GM04503 (cell line): ENCODE measurements at regions not wholly inside any gene's neighbourhood (a gene's known extent, or its start where the extent isn't known, plus 50 kb on each side); places are given as distances from the start of the nearest gene placed in this dataset.
"Not testable (repeated sequence)": the region's sequence is repeated elsewhere in the genome, so short reads cannot be mapped to it uniquely, and the experiment has no call there.

ENCODE experiments used
- DNase-seq: peaks from one replicate; pipeline ENCODE4 v3.0.0-alpha.2; 2012; ENCODE audit warnings: low read depth

DNA sequence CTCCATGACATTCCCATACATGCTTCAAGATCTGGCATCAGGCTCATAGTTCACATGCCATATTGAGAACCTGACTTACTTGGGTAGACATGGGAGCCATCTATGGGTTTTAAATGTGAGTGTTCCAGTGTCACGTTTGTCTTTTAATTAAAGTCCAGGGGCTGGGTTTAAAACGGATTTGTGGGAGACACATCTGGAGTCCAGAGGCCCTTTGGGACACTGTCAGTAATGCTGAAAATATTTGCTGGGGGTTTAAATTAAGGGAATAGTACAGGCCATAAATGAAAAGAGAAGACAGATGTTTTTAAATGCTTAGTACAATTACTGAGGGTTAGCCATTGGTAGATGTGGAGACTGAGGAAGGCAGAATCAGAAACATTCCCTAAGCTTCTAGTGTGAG lies 478.0 kb downstream of the PID1 start:
- DNase-seq = no peak

DNA sequence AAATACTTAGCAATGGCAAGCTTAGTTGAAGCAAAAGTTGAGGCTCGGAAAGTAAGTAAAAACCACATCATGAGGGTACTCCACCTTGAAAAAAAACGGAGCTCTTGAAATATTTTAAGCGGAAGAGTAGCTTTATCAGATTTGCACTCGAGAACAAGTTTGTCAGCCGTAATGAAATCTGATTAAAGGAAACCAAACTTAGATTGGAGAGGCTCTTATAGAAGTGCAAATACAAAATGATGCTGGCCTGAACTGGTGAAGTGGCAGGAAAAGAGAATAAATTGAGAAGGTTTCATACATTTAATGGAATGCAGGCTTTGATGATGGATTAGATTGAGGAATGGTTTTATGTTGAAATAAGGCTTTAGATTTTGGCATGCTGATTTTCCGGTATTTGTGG lies 484.2 kb downstream of the PID1 start:
- no peak for DNase-seq

DNA sequence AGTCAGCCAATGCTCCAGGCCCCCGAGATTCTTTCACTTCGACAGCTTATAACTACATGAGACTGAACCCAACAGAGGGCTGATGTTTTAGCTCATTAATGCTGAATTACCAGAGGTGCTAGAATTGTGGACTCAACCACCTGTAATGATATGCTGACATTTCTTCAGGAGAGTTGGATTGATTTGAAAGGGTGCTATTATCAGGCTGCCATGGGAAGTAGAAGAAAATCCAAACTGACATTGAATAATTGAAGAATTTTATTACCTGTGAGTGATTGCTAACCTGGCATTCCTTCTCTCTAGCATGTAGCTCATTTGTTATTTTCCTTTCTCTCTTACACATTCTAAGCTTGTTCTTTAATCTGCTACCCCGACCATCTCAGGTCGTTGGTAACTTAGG lies 488.8 kb downstream of the PID1 start:
- DNase-seq = no peak

DNA sequence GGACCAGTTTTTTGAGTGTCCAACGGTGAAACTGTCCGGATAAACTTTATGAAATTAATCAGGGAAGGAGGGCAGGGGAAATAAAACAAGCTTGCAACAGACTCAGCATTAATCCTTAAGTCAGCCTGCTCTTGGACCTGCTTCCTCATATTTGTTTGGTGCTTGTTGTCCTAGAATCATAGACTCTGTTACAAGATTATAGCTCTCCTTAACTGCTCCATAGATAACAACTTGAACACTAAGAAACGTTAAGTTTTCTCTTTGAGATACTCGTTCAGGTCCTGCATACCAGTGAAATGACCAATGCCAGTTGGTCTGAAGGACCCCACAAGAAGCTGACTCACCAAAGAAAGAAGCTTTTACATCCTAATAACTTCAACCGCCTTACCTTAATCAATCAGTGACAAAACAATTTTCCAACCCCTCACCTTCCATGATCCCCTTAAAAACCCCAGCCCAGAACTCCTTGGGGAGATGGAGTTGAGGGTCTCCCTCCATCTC lies 493.2 kb downstream of the PID1 start:
- DNase-seq = no peak

DNA sequence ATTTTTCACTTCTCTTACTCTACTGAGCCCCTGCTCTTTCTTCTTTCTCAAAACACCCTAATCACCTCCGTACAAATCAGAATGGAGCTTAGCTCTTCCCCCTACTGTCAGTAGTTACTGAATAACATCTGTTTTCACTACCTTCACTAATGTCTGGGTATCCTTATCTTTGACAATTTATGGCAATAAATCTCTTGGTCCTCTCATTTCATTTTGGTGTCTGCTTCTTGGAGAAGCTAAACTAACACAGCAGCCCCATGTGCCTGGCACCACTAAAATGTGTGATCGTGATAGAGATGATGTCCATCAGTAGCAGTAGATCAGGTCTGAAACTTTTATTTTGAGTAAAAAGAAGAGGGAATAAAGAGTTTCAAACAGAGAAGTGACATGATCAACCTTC lies 496.5 kb downstream of the PID1 start:
- no peak for DNase-seq

DNA sequence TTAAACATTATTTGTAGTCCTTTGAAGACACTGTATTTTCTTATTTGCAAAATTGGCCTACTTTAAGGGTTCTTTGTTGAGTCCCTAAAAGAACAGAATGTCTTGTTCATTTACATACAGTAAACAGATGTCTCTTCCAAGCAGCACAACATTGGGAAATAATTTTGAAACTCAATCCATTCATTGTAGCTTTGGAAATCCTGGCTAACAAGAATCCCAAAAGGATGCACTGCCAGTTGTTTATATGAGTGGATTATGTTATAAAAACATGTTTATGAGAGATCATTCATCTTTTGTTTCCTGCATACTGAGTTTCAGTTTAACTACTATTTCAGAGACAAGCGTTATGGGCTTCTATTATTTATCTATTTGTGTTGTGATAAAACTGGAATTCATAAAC lies 499.3 kb downstream of the PID1 start:
- no peak for DNase-seq

DNA sequence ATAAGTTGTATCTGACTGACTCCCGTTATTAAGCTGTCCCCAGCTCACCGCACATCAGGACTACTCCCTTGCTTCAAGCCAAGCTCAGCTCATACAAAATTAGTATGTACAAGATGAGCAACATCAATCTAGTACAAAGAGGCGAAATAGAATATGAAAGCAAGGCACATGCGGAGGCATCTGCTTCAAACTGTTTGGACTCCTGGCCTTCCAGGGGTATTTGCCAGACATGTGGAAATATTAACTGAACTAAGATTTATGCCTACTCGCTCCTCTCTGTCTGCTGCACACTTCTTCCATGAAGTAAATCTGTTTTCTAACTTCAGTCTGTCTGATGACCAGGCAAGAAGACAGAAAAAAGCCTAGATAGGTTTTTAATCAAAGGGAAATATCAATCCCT lies 499.8 kb downstream of the PID1 start:
- DNase-seq = no peak

DNA sequence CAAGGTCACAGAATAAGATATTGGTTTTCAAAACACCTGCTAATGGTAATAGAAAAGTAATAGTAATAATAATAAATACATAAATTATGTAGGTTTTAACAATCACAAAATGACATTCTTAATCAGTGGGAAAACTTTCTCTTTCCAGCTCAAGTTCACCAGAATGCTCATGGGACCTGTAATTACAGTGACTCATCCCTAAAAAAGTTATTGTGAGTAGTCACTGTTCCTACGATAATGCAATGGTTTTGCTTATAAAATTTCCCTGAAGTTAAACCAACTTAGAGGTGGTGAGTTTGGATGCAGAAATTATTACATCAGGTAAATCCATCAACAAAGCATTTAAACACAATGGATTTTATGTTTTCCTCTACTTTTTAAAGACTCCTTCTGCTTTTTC lies 502.3 kb downstream of the PID1 start:
- peak; percentile 63 for DNase-seq

DNA sequence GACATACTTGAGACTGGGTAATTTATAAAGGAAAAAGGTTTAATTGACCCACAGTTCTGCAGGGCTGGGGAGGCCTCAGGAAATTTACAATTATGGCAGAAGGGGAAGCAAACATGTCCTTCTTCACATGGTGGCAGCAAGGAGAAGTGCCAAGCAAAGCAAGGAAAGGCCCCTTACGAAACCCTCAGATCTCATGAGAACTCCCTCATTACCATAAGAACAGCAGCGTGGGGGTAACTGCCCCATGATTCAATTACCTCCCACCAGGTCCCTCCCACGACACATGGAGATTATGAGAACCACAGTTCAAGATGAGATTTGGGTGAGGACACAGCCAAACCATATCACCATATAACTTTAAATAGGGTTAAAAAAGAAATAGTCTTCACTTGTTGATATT lies 502.9 kb downstream of the PID1 start:
- DNase-seq = not testable (repeated sequence)

DNA sequence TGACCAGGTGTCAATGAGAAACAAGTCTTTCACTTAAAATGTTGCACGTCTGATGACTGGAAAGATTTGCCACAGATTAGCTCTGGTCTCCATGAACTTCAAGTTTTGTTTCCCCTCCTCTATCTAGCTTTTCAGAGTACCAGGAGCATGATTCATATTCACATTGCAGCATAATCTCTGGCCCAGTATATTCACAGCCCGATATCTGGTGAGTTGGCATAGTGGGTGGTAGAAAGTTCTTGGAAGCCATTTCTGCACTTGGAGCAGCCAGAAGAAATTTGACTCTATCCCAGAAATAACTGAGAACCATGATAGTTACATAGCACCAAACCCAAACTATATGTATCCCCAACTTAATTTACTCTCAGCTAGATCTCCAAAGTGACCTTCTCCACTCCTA lies 503.9 kb downstream of the PID1 start:
- DNase-seq = no peak

DNA sequence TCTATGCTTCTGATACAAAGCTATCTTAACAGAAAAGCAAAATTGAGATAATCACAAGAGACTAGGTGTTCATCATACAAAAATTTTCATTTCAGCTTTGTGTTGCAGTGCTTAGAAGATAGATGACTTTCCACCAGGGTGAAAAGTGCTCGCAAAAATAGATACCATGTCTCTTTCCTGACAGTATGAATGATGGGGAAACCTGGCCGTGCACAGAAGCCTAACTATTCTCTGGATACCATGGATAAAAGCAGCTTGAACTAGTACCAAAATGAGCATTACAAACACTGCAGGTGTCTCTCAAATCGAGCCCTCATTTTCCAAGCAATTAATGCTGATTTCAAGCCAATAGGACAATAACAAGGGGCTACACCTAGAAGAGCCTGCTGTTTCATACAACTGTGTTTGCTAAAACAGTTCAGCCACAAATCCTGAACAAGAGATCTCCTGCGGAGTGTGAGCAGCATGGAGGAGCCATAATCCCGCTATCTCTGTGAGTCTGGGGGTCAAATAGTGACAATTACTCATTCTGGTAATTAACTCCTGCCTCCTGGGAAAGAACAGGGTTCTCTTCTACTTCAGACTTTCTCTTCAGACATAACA lies 507.6 kb downstream of the PID1 start:
- DNase-seq = no peak

DNA sequence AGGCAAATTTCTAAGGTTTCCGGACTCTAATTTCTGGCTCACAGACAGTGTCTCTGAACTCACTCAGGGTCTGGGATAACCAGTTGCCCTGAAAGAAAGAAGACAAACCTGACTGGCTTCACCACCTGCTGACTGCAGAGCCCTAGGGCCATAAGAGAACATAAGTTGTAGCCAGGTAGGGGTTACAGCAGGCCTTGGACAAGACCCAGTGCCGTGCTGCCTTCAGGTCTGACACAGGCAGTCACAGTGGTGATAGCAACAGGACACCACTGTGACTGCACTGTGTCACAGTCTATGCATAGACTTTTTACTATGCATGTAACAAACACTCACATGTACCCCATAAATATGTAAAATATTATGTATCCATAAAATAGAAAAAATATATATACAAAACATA lies 508.5 kb downstream of the PID1 start:
- DNase-seq = no peak

DNA sequence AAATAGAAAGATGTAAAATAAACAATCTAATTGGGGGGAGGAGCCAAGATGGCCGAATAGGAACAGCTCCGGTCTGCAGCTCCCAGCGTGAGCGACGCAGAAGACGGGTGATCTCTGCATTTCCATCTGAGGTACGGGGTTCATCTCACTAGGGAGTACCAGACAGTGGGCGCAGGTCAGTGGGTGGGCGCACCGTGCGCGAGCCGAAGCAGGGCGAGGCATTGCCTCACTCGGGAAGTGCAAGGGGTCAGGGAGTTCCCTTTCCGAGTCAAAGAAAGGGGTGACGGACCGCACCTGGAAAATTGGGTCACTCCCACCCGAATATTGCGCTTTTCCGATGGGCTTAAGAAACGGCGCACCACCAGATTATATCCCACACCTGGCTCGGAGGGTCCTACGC lies 515.4 kb downstream of the PID1 start:
- not testable (repeated sequence) for DNase-seq

DNA sequence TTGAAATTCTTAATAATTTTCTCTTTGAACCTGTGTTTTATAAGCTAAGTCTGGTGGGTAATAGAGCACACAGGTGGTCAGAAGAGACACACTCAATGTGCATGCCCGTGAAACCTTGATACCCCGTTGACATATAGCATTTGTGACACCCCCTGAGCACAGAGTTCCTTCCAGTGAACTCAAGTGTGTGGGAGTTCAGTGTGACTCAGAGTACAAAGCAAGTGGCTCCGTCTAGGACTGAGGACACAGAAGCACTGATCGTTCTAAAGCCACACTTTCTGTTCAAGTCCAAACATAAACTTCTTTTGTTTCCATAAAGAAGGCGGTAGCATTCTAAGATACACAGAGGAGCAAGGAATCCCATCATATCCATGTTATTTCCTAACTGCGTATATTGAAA lies 523.6 kb downstream of the PID1 start:
- no peak for DNase-seq

DNA sequence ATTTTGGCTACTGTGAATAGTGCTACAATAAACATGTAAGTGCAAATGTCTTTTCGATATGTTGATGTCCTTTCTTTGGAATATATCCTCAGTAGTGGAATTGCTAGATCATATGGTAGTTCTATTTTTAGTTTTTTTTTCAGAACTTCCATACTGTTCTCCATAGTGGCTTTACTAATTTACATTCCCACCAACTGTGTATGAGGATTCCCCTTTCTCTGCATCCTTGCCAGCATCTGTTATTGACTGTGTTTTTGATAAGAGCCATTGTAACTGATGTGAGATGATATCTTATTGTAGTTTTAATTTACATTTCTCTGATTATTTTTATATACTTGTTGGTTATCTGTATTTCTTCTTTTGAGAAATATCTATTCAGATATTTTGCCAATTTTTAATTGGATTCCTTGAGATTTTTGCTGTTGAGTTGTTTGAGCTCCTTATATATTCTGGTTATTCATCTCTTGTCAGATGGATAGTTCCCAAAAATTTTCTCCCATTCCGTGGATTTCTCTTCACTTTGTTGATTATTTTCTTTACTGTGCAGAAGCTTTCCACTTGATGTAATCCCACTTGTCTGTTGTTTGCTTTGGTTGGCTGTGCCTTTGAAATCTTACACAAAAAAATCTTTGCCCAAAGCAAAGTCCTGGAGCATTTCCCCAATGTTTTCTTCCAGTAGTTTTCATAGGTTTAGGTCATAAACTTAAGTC lies 532.3 kb downstream of the PID1 start:
- DNase-seq = no peak

DNA sequence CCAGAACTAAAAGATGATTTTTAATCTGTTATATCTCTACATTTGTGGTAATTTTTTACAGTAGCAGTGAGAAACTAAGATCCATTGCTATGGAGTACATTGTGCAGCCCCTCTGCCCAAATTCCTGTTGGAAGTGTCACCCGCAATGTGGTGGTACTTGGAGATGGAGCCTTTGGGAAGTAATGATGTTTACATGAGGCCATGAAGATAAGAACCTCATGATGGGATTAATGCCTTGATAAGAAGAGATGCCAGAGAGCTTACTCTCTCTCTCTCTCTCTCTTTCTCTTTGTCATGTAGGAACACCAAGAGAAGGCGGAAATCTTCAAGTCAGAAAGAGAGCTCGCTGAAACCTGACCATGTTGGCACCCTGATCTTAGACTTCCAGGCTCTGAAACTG lies 535.4 kb downstream of the PID1 start:
- no peak for DNase-seq

DNA sequence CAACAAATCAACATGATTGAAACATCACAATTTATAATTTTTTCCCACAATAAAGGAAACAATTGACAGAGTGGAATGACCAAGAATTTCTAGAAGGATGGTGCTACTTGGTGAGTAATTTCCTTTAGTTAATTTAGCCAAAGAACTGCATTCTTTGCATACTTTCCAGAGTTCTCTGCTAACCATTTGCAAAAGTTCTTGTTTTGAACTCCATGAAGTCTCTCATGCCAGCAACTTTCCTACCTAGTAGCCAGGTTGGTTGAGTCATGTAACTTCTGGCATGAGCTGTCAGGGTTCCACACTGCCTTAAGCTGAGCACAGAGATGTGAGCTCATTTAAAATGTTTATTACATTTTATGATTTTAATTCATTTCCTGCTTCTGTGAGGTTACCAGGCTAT lies 539.6 kb downstream of the PID1 start:
- peak; percentile 78 for DNase-seq

DNA sequence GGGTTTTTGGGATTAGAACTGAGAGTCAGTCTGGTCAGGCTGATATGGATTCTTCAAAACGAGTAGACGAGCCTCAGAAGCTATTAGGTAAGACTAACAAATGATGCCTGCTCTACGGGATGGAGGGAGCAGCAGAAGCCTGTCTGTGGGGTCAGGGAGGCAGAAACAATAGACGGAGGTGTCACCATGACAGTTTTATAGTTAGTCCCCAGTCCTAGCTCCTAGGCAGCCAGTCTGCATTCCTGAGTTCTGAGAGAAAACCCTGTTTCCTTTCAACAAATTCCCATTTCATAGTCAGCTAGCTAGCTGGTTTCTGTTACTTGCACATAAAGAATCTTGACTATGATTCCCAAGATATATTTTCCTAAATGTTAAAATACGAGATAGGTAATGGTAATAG lies 542.1 kb downstream of the PID1 start:
- no peak for DNase-seq

DNA sequence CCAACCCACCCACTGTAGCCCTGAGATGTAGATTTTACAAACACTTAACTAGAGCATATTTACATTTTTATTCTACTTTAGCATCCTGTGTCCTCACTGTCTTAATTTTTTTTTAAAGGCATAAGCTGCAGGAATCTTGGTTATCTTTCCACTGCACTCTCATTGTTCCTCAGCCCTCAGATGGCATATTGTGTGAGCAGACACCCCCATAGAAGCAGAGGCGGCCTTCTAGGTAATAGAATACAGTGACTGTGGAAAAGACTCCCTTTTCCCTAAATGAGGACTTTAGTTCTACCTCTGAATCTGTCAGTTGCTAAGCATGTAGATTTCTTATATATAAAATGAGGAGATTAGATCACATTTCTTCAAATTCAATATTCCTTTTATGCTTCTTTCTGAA lies 543.5 kb upstream of the SPHKAP start:
- no peak for DNase-seq

DNA sequence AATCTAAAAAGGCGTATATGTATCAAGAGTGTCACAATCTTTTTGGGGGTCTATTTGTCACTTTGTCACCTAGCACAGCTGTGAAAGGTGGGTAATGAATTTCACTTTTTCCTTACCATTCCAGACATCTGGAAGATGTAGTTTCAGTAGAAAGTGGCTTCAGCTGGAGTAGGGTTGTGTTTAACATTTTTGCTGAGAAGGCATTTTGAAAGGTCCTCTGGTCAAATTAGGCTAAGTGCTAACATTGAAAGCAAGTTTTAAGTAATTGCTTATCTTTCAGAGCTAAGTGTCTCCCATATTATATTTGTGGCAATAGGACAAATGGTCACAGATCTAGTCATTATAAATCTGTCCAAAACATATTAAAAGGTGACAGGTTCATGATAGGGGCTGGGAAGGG lies 542.1 kb upstream of the SPHKAP start:
- DNase-seq = no peak

DNA sequence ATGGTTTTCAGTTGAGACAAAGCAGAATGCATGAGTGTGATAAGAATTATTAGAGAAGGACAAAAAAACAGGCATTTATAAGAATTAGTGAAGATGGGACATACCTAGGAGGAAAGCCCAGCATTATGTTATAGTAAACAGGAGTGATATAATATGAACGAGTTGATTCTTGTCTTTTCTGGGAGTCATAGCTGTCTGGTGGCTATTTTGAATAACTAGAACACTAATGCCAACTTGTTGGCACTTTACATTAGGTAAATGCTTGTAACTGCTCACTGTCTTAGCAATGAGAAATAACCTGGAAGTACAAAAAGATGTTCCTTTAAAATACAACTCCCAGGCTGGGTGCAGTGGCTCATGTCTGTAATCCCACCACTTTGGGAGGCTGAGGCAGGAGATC lies 540.8 kb upstream of the SPHKAP start:
- DNase-seq = no peak

DNA sequence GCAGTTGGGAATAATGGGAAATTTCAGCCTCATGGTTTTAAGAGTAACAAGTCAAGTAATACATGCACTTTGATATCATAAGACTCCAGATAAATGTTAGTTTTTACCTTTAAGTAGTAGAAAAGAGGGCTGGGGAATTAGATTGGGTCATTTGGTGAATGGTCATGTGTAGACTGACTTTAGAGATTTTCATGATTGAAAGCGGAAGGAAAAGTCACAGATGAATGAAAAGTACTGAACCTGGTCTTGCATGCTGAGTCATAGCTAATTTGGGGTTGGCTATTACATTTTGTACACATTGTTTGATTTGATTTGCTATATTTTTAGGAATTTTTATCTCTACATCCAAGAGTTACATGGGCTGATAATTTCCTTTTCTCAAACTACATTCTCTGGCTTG lies 539.4 kb upstream of the SPHKAP start:
- DNase-seq = no peak

DNA sequence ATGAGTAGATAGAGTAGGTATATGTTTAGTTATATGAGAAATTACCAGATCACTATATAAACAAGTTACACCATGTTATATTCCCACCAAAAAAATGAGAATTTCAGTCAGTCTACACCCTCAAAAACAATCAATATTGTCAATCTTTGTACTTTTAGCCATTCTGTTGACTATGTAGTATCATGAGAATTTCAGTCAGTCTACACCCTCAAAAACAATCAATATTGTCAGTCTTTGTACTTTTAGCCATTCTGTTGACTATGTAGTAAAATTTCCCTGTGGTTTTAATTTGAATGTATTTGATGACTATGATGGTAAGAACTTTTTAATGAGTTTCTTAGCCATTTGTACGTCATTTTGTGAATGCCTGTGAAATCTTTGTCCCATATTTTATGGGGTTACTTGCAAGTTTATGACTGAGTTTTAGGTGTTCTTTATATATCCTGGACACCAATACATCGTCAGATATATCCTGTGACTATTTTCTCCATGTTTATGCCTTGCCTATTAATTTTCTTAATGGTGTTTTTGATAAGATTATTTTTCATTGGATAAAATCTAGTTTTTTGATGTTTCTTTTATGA lies 528.4 kb upstream of the SPHKAP start:
- DNase-seq = no peak

DNA sequence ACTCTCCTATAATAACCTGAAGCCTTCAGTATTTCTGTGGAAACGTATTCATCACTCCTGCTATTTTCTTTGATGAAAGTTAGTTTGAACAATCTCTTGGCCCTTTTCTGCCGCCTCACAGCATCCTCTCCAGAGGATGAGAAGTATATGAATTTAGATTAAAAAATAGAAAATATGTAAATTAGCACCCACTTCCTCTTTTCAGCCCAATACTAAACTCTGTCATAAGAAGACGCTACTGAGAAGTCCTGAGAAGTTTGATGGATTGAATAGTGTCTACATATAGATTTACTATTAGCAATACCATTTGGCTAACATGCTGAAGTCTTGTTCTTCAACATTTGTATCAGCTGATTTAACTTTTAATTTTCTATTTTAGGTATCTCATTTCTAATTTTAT lies 526.4 kb upstream of the SPHKAP start:
- no peak for DNase-seq
